Erythroblast (primary cell): ENCODE measurements at regions not wholly inside any gene's neighbourhood (a gene's known extent, or its start where the extent isn't known, plus 50 kb on each side); places are given as distances from the start of the nearest gene placed in this dataset.
"Not testable (repeated sequence)": the region's sequence is repeated elsewhere in the genome, so short reads cannot be mapped to it uniquely, and the experiment has no call there.

Source experiments
- DNase-seq, 2 experiments: peaks; one replicate each; lab custom pipeline; 2025; lab: John Stamatoyannopoulos, UW
- GATA1 ChIP-seq: IDR thresholded peaks from 2 replicates; pipeline ENCODE4 v1.6.1; 2011; ENCODE audit warnings: low read depth, mild to moderate bottlenecking, control low read depth, low read length, moderate library complexity
- POLR2A ChIP-seq: IDR thresholded peaks from 2 replicates; pipeline ENCODE4 v1.6.1; 2011; ENCODE audit warnings: mild to moderate bottlenecking, low read length

GRCh38 chr20:56769921-56770600, 141.0 kb downstream of the TFAP2C start:
- TF ChIP-seq POLR2A: no peak
- TF ChIP-seq GATA1: no peak
- DNase-seq: no peak

- no peak for TF ChIP-seq GATA1
- TF ChIP-seq POLR2A: no peak
- no peak for DNase-seq
These were observed 144.6 kb downstream of the TFAP2C start for GRCh38 chr20:56773749-56774148.

- DNase-seq: no peak
- TF ChIP-seq GATA1 (no peak), POLR2A (no peak)
These were observed 145.8 kb downstream of the TFAP2C start for GRCh38 chr20:56774873-56775272.

GRCh38 chr20:56776345-56776744, 147.2 kb downstream of the TFAP2C start:
- TF ChIP-seq POLR2A (no peak), GATA1 (no peak)
- DNase-seq: no peak

- no peak for DNase-seq
- TF ChIP-seq GATA1 (no peak), POLR2A (no peak)
These were observed 149.7 kb downstream of the TFAP2C start for GRCh38 chr20:56778765-56779195.

GRCh38 chr20:56779452-56780143, 150.5 kb downstream of the TFAP2C start:
- no peak for DNase-seq
- TF ChIP-seq GATA1 (no peak), POLR2A (no peak)

- TF ChIP-seq POLR2A (no peak), GATA1 (no peak)
- no peak for DNase-seq
These were observed 151.2 kb downstream of the TFAP2C start for GRCh38 chr20:56780266-56780665.

GRCh38 chr20:56781108-56781739, 152.1 kb downstream of the TFAP2C start:
- no peak for DNase-seq
- no peak for TF ChIP-seq GATA1
- no peak for TF ChIP-seq POLR2A

- DNase-seq: not testable (repeated sequence)
These were observed 153.0 kb downstream of the TFAP2C start for GRCh38 chr20:56781987-56782560.

- not testable (repeated sequence) for DNase-seq
These were observed 153.7 kb downstream of the TFAP2C start for GRCh38 chr20:56782814-56783213.

GRCh38 chr20:56783826-56784225, 154.7 kb downstream of the TFAP2C start:
- no peak for TF ChIP-seq GATA1
- TF ChIP-seq POLR2A: no peak
- DNase-seq: no peak

GRCh38 chr20:56786503-56786902, 157.4 kb downstream of the TFAP2C start:
- TF ChIP-seq GATA1: no peak
- no peak for TF ChIP-seq POLR2A
- DNase-seq: no peak

GRCh38 chr20:56788041-56788670, 159.1 kb downstream of the TFAP2C start:
- TF ChIP-seq GATA1 (no peak), POLR2A (no peak)
- no peak for DNase-seq
